Neural progenitor cell (in vitro differentiated cells): ENCODE measurements at regions not wholly inside any gene's neighbourhood (a gene's known extent, or its start where the extent isn't known, plus 50 kb on each side); places are given as distances from the start of the nearest gene placed in this dataset.
"Not testable (repeated sequence)": the region's sequence is repeated elsewhere in the genome, so short reads cannot be mapped to it uniquely, and the experiment has no call there.

Experiments
- DNase-seq: peaks from one replicate; pipeline ENCODE4 v3.0.0-alpha.2; 2016; ENCODE audit warnings: low spot score
- H2AFZ ChIP-seq: fragments of 200-600 bp; sonication (generic); replicated peaks from 2 replicates; pipeline ENCODE4 v1.6.1; 2016; ENCODE audit warnings: antibody characterized with exemption
- H3F3A ChIP-seq: fragments of 200-600 bp; sonication (generic); 2 replicates; pipeline ENCODE4 v1.6.1; 2016; ENCODE audit warnings: antibody characterized with exemption, low read depth
- H3K27ac ChIP-seq: fragments of 200-600 bp; sonication (generic); 2 replicates; pipeline ENCODE4 v1.5.1; 2016; ENCODE audit warnings: mild to moderate bottlenecking
- H3K27me3 ChIP-seq: fragments of 200-600 bp; sonication (generic); 2 replicates; pipeline ENCODE4 v1.6.1; 2016; ENCODE audit warnings: mild to moderate bottlenecking, moderate library complexity
- H3K36me3 ChIP-seq: fragments of 200-600 bp; sonication (generic); 2 replicates; pipeline ENCODE4 v1.5.1; 2016
- H3K4me1 ChIP-seq: fragments of 200-600 bp; sonication (generic); 2 replicates; pipeline ENCODE4 v1.6.1; 2016; ENCODE audit warnings: mixed run types
- H3K4me2 ChIP-seq: fragments of 200-600 bp; sonication (generic); 2 replicates; pipeline ENCODE4 v1.6.1; 2016
- H3K4me3 ChIP-seq: fragments of 200-600 bp; sonication (generic); 2 replicates; pipeline ENCODE4 v1.5.1; 2016
- H3K79me2 ChIP-seq: fragments of 200-600 bp; sonication (generic); 2 replicates; pipeline ENCODE4 v1.6.1; 2016; ENCODE audit warnings: low read depth
- H3K9ac ChIP-seq: fragments of 200-600 bp; sonication (generic); 2 replicates; pipeline ENCODE4 v1.6.1; 2016
- H3K9me3 ChIP-seq: fragments of 200-600 bp; sonication (generic); 2 replicates; pipeline ENCODE4 v1.5.1; 2016; ENCODE audit warnings: low read depth
- H4K20me1 ChIP-seq: fragments of 200-600 bp; sonication (generic); 2 replicates; pipeline ENCODE4 v1.6.1; 2016; ENCODE audit warnings: low read depth
- H3K27ac Mint-ChIP-seq: 3 replicates; pipeline ENCODE4 v1.8.0; 2021; ENCODE audit warnings: mixed read lengths
- H3K27me3 Mint-ChIP-seq: 2 replicates; pipeline ENCODE4 v1.8.0; 2022; ENCODE audit warnings: low read depth, mild to moderate bottlenecking, inconsistent platforms, moderate library complexity, mixed read lengths; ENCODE audit not compliant: insufficient read depth
- H3K36me3 Mint-ChIP-seq: 3 replicates; pipeline ENCODE4 v1.8.0; 2021; ENCODE audit warnings: mixed read lengths
- H3K4me1 Mint-ChIP-seq: 3 replicates; pipeline ENCODE4 v1.8.0; 2021; ENCODE audit warnings: mixed read lengths
- H3K4me3 Mint-ChIP-seq: 3 replicates; pipeline ENCODE4 v1.8.0; 2021; ENCODE audit warnings: mild to moderate bottlenecking, moderate library complexity, mixed read lengths
- H3K9me3 Mint-ChIP-seq: 3 replicates; pipeline ENCODE4 v1.8.0; 2020; ENCODE audit warnings: mixed read lengths
- EZH2 ChIP-seq: fragments of 200-600 bp; sonication (generic); IDR thresholded peaks from 2 replicates; pipeline ENCODE4 v1.6.1; 2017; ENCODE audit warnings: antibody characterized with exemption, mild to moderate bottlenecking, moderate library complexity
- EZH2phosphoT487 ChIP-seq: fragments of 200-600 bp; sonication (generic); IDR thresholded peaks from 2 replicates; pipeline ENCODE4 v1.6.1; 2017; ENCODE audit warnings: antibody characterized with exemption
- TF ChIP-seq, protein P1 (sequence below): fragments of 200-600 bp; sonication (generic); IDR thresholded peaks from 2 replicates; pipeline ENCODE4 v1.5.1; 2017; ENCODE audit warnings: antibody characterized with exemption, mild to moderate bottlenecking

DNA sequence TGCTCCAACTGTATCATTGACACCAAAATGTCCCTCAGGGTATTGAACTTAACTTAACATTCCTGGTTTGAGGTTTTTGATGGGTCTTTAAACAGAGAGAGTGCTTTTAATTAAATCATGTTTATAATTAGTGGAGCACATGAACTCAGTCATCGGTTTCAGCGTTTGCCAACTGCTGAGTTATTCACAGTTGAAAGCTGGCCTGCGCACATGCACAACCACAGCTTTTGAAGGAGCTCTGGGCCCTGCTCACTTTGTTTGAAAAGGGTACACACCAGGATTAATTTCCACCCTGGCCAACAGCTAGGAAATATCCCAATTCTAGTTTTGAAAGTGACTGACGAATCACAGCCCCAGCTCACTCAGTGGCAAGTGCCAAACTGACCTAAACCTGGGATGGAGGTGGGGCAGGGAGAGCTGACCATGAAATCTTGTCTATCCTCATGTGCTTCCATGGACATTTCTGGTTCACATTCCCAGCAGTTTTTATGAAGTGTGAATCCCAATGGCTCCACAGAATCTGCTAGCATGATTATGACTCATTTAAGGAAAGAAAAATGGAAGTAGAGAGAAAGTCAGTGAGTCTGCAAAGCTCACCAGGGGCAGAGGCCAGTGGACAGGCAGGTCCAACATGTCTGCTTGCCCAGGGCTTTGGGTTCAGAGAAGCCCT, 247.8 kb downstream of the FNDC1 start:
- Histone ChIP-seq H3K4me3 (no peak overlapping the region), H3K9ac (no peak overlapping the region), H3F3A (no peaks in the 10 kb centered on the region), H3K36me3 (no peaks in the 10 kb centered on the region), H3K9me3 (peaks cover 17% of the 10 kb centered on the region), H3K27ac (no peak overlapping the region), H3K4me1 (no peaks in the 10 kb centered on the region), H3K4me2 (no peak overlapping the region), H3K27me3 (no peaks in the 10 kb centered on the region), H4K20me1 (no peaks in the 10 kb centered on the region), H3K79me2 (no peaks in the 10 kb centered on the region), H2AFZ (no peak overlapping the region)
- Mint-ChIP-seq H3K4me3 (no peak overlapping the region), H3K4me1 (peaks cover 2% of the 10 kb centered on the region), H3K9me3 (peaks cover 8% of the 10 kb centered on the region), H3K36me3 (no peaks in the 10 kb centered on the region), H3K27ac (no peak overlapping the region), H3K27me3 (peaks cover 2% of the 10 kb centered on the region)
- TF ChIP-seq EZH2 (no peak), EZH2phosphoT487 (no peak)
- TF ChIP-seq, protein P1, sequence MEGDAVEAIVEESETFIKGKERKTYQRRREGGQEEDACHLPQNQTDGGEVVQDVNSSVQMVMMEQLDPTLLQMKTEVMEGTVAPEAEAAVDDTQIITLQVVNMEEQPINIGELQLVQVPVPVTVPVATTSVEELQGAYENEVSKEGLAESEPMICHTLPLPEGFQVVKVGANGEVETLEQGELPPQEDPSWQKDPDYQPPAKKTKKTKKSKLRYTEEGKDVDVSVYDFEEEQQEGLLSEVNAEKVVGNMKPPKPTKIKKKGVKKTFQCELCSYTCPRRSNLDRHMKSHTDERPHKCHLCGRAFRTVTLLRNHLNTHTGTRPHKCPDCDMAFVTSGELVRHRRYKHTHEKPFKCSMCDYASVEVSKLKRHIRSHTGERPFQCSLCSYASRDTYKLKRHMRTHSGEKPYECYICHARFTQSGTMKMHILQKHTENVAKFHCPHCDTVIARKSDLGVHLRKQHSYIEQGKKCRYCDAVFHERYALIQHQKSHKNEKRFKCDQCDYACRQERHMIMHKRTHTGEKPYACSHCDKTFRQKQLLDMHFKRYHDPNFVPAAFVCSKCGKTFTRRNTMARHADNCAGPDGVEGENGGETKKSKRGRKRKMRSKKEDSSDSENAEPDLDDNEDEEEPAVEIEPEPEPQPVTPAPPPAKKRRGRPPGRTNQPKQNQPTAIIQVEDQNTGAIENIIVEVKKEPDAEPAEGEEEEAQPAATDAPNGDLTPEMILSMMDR: no peak
- no peak for DNase-seq

DNA sequence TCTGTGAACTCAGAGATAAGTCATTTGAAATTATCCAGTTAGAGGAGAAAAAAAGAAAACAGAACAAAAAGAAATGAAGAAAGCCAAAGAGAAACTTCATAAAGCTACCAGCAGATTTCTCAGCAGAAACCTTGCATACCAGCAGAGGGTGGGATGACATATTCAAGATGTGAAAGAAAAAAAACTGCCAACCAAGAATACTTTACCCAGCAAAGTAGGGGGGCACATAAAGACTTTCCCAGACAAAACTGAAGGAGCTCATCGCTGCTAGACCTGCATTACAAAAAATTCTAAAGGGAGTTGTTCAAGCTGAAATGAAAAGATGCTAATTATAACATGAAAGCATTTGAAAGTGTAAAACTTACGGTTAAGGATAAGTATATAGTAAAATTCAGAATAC, 246.3 kb downstream of the FNDC1 start:
- Histone ChIP-seq H3K9me3 (peaks cover 17% of the 10 kb centered on the region), H2AFZ (no peak overlapping the region), H3K4me1 (no peaks in the 10 kb centered on the region), H3F3A (no peaks in the 10 kb centered on the region), H3K4me3 (no peak overlapping the region), H3K36me3 (no peaks in the 10 kb centered on the region), H3K79me2 (no peaks in the 10 kb centered on the region), H4K20me1 (no peaks in the 10 kb centered on the region), H3K4me2 (no peak overlapping the region), H3K27me3 (no peaks in the 10 kb centered on the region), H3K27ac (no peak overlapping the region), H3K9ac (no peak overlapping the region)
- Mint-ChIP-seq H3K4me1 (no peaks in the 10 kb centered on the region), H3K4me3 (no peak overlapping the region), H3K36me3 (no peaks in the 10 kb centered on the region), H3K27me3 (peaks cover under 1% of the 10 kb centered on the region), H3K9me3 (peaks cover 8% of the 10 kb centered on the region), H3K27ac (no peak overlapping the region)
- TF ChIP-seq, protein P1: no peak
- TF ChIP-seq EZH2phosphoT487: no peak
- no peak for TF ChIP-seq EZH2
- no peak for DNase-seq

DNA sequence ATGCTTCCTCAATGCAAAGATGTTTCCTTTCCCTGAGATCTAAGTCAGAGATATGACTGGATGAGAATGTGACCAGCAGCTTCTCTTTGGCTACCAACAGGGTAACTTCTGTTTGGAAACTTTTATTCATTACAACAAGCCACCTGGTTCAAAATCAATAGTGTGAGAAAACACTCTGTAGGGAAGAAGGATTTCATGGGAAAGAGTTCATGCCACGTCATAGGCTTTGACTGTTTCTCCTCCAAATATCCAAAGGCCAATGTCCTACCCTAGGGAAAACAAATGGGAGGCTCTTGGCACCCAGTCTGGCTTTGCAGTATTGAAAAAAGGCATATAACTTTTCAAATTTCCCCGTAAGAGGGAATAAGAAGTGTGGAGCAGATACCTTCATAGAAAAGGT, 245.5 kb downstream of the FNDC1 start:
- DNase-seq: no peak
- Histone ChIP-seq H3K79me2 (no peaks in the 10 kb centered on the region), H3K4me3 (no peak overlapping the region), H3K9ac (no peak overlapping the region), H4K20me1 (no peaks in the 10 kb centered on the region), H3F3A (no peaks in the 10 kb centered on the region), H3K27ac (no peak overlapping the region), H3K9me3 (peaks cover 17% of the 10 kb centered on the region), H2AFZ (no peak overlapping the region), H3K4me2 (no peak overlapping the region), H3K4me1 (no peaks in the 10 kb centered on the region), H3K36me3 (no peaks in the 10 kb centered on the region), H3K27me3 (no peaks in the 10 kb centered on the region)
- Mint-ChIP-seq H3K36me3 (no peaks in the 10 kb centered on the region), H3K4me1 (no peaks in the 10 kb centered on the region), H3K9me3 (peaks cover 8% of the 10 kb centered on the region), H3K27me3 (no peaks in the 10 kb centered on the region), H3K27ac (no peak overlapping the region), H3K4me3 (no peak overlapping the region)
- TF ChIP-seq EZH2 (no peak), EZH2phosphoT487 (no peak)
- TF ChIP-seq, protein P1: no peak

DNA sequence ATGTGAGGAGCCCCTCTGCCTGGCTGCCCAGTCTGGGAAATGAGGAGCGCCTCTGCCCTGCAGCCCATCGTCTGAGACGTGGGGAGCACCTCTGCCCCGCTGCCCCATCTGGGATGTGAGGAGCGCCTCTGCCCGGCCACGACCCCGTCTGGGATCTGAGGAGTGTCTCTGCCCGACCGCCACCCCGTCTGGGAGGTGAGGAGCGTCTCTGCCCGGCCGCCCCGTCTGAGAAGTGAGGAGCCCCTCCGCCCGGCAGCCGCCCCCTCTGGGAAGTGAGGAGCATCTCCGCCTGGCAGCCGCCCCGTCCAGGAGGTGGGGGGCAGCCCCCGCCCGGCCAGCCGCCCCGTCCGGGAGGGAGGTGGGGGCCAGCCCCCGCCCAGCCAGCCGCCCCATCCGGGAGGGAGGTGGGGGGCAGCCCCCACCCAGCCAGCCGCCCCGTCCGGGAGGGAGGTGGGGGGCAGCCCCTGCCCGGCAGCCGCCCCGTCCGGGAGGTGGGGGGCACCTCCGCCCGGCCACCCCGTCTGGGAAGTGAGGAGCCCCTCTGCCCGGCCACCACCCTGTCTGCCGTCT, 238.1 kb downstream of the FNDC1 start:
- not testable (repeated sequence) for H3K36me3 Mint-ChIP-seq, H3K27ac ChIP-seq, H3K27me3 Mint-ChIP-seq, H3K9me3 Mint-ChIP-seq, H3F3A ChIP-seq, H3K9ac ChIP-seq, DNase-seq, H2AFZ ChIP-seq, H3K27ac Mint-ChIP-seq, H3K9me3 ChIP-seq, H3K4me1 Mint-ChIP-seq, H4K20me1 ChIP-seq, H3K27me3 ChIP-seq, H3K4me2 ChIP-seq, H3K4me3 ChIP-seq, H3K36me3 ChIP-seq, H3K79me2 ChIP-seq, H3K4me1 ChIP-seq, H3K4me3 Mint-ChIP-seq
